ENCODE measurements at regions not wholly inside any gene's neighbourhood (a gene's known extent, or its start where the extent isn't known, plus 50 kb on each side); places are given as distances from the start of the nearest gene placed in this dataset.

GRCh38 chr18:30280186-30280585 lies 762.4 kb downstream of the DSC3 start:
- no peaks in the 10 kb centered on the region for H3K36me3 ChIP-seq
- ATAC-seq = no peak
- no peak overlapping the region for H3K27ac ChIP-seq
- TF ChIP-seq POLR2A (IDR thresholded peaks at IDR 0.05) = no peak
- TF ChIP-seq POLR2AphosphoS5 (IDR thresholded peaks at IDR 0.05) = no peak
- no peak for TF ChIP-seq EP300 (IDR thresholded peaks at IDR 0.05)
- TF ChIP-seq CTCF (IDR thresholded peaks at IDR 0.05) = no peak
- H3K27me3 ChIP-seq = no peaks in the 10 kb centered on the region
- no peak overlapping the region for H3K4me3 ChIP-seq
- no peaks in the 10 kb centered on the region for H3K9me3 ChIP-seq
- no peaks in the 10 kb centered on the region for H3K4me1 ChIP-seq

GRCh38 chr18:30277676-30278075 lies 764.9 kb downstream of the DSC3 start:
- ATAC-seq = no peak
- H3K9me3 ChIP-seq = no peaks in the 10 kb centered on the region
- no peak overlapping the region for H3K4me3 ChIP-seq
- TF ChIP-seq CTCF (IDR thresholded peaks at IDR 0.05) (no peak), EP300 (IDR thresholded peaks at IDR 0.05) (no peak), POLR2A (IDR thresholded peaks at IDR 0.05) (no peak)
- no peaks in the 10 kb centered on the region for H3K27me3 ChIP-seq
- H3K4me1 ChIP-seq = no peaks in the 10 kb centered on the region
- no peak overlapping the region for H3K27ac ChIP-seq
- 72 to 88% methylated on average over 1 of the region's 1 CpG for WGBS, 2 donors (ENCODE audit: low coverage in 1 of 2)
- H3K36me3 ChIP-seq = no peaks in the 10 kb centered on the region

GRCh38 chr18:30271716-30272115 lies 770.8 kb downstream of the DSC3 start:
- Histone ChIP-seq H3K4me1 (no peaks in the 10 kb centered on the region), H3K27me3 (no peaks in the 10 kb centered on the region), H3K36me3 (no peaks in the 10 kb centered on the region), H3K9me3 (no peaks in the 10 kb centered on the region), H3K4me3 (no peak overlapping the region), H3K27ac (no peak overlapping the region)
- 71 to 76% methylated on average over 3 of the region's 3 CpGs for WGBS, 2 donors (ENCODE audit: low coverage in 1 of 2)
- TF ChIP-seq EP300 (IDR thresholded peaks at IDR 0.05) = no peak
- TF ChIP-seq POLR2A (IDR thresholded peaks at IDR 0.05) = no peak
- no peak for TF ChIP-seq CTCF (IDR thresholded peaks at IDR 0.05)
- no peak for TF ChIP-seq POLR2AphosphoS5 (IDR thresholded peaks at IDR 0.05)
- no peak for ATAC-seq

GRCh38 chr18:30265190-30265589 lies 777.4 kb downstream of the DSC3 start:
- Histone ChIP-seq H3K4me1 (no peaks in the 10 kb centered on the region), H3K9me3 (no peaks in the 10 kb centered on the region), H3K4me3 (no peak overlapping the region), H3K27ac (no peak overlapping the region), H3K27me3 (no peaks in the 10 kb centered on the region), H3K36me3 (no peaks in the 10 kb centered on the region)
- 65 to 68% methylated on average over 3 of the region's 3 CpGs for WGBS, 2 donors (ENCODE audit: low coverage in 1 of 2)
- ATAC-seq = no peak
- TF ChIP-seq CTCF (IDR thresholded peaks at IDR 0.05) (no peak), POLR2AphosphoS5 (IDR thresholded peaks at IDR 0.05) (no peak), EP300 (IDR thresholded peaks at IDR 0.05) (no peak), POLR2A (IDR thresholded peaks at IDR 0.05) (no peak)

GRCh38 chr18:30254331-30254730 lies 788.2 kb downstream of the DSC3 start:
- no peak overlapping the region for H3K27ac ChIP-seq
- H3K27me3 ChIP-seq = no peaks in the 10 kb centered on the region
- no peak for ATAC-seq
- H3K9me3 ChIP-seq = no peaks in the 10 kb centered on the region
- TF ChIP-seq EP300 (IDR thresholded peaks at IDR 0.05) (no peak), POLR2A (IDR thresholded peaks at IDR 0.05) (no peak), POLR2AphosphoS5 (IDR thresholded peaks at IDR 0.05) (no peak), CTCF (IDR thresholded peaks at IDR 0.05) (no peak)
- WGBS, 2 donors (ENCODE audit: low coverage in 1 of 2) = 84 to 86% methylated on average over 2 of the region's 2 CpGs
- H3K4me3 ChIP-seq = no peak overlapping the region
- no peaks in the 10 kb centered on the region for H3K4me1 ChIP-seq
- no peaks in the 10 kb centered on the region for H3K36me3 ChIP-seq
